LHCN-M2 (cell line): ENCODE measurements at regions not wholly inside any gene's neighbourhood (a gene's known extent, or its start where the extent isn't known, plus 50 kb on each side); places are given as distances from the start of the nearest gene placed in this dataset.
A peak's percentile ranks its signal among the peaks of the same experiment; 100 is the strongest.

Experiments
- DNase-seq: peaks from one replicate; pipeline ENCODE4 v3.0.0-alpha.2; 2012; ENCODE audit warnings: low read depth

DNA sequence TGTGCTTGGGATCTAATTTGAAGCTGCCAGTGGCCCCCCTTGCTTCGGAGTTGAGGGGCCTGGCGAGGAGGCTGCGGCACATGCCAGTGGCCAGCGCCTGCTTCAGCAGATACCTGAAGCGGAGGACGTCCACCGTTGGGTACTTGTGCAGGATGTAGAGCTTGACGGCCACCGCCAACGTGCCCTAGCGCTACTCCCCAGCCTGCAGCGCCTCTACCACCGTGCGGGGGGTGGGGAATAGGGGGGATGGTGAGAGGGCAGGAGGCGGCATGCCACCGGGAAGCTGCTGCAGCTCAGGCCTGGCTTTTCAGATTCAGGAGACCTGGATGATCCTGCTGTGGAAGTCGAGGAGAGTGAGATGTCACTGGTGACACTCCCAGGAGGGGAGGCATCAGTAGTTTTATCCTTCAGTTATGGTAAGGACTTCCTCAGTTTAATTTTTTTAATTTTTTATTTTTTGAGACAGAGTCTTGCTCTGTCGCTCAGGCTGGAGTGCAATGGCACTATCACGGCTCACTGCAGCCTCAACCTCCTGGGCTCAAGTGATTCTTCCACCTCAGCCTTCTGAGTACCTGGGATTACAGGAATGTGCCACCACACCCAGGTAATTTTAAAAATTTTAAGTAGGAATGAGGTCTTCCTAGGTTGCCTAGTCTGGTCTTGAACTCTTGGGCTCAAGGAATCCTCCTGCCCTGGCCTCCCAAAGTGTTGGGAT, 150.6 kb upstream of the FRMD4B start:
- no peak for DNase-seq

GRCh38 chr3:69535613-69536012, 149.7 kb upstream of the FRMD4B start:
- DNase-seq = no peak

DNA sequence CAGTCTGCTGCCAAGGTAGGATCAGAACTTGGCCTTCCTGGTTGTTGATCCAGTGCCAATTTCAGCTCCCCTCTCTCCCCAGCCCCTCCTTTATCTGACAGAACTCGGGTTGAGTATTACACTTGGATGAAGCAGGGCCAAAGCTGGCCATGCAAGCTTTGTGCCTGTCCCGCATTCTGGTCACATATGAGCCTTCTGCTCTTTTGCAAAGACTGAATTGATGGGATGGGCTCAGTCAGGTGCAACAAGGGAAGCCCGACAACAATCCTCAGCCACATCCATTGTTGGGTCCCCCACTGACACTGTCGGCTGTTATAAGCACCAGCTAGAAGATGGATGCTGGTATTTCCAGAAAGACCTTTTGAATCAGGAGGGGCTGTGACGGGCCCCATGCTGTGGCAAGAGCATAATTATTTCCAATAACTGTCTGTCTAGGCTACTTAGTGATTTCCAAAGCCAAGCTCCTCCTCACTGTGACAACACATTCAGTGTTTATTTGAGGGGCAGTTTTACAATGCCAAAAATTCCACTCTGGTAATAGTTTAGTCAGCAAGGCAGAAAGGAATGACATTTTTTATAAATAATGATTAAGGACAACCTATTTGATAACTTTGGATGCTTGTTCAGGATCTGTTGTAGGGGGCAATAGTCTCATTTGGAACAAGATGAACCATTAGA, 146.8 kb upstream of the FRMD4B start:
- no peak for DNase-seq

GRCh38 chr3:69531576-69532546, 146.0 kb upstream of the FRMD4B start:
- no peak for DNase-seq

DNA sequence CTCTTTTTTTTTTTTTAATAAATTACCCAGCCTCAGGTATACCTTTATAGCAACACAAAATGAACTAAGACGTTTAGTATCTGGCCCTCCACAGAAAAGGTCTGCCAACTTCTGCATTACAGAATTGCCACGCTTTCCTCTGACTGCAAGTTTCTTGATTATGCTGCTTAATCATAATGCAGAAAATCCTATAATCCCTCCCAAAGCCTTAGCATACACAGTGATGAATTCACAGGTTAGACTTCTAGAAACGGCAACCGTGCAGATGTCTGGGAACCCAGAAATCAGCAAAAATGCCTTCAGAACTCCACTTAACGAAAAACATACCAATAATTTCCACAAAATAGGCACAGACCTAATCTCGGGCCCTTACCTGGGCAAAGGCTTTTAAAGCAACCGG, 144.7 kb upstream of the FRMD4B start:
- no peak for DNase-seq

DNA sequence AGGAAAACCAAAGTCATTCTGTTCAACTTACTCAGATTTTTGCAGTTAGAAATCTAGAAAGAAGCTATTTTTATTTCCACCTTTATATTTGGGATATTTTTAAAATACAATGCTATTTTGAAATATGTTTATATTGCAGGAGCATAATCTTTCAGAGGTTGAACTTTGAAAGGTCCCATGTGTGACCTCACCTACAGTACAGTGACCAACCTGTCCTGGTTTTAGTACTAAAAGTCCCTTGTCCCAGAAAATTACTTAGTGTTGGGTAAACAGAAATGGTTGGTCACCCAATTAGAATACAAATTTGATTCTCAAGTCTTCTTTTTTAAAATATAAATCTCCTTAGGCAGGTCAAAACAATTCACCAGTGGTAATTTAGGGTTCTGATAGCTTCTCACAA, 141.6 kb upstream of the FRMD4B start:
- DNase-seq = no peak

DNA sequence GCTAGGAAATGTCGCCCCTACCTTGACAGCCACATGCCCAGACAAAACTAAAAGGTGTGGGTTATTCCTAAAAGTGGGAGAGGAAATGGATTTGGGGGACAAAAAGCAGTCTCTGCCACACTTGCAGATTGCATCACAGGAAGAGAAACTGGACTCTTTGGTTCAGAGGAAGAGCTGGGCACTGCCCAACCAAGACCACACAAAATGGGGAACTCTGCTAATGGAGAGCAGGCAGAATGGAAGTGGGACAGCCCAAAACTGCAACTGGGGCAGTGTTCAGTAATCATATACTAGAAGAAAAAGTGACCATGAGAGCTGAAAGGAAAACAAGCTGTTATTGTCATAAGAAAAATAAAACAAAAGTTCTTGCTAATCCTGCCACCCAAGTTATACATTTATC, 138.9 kb upstream of the FRMD4B start:
- DNase-seq = no peak

DNA sequence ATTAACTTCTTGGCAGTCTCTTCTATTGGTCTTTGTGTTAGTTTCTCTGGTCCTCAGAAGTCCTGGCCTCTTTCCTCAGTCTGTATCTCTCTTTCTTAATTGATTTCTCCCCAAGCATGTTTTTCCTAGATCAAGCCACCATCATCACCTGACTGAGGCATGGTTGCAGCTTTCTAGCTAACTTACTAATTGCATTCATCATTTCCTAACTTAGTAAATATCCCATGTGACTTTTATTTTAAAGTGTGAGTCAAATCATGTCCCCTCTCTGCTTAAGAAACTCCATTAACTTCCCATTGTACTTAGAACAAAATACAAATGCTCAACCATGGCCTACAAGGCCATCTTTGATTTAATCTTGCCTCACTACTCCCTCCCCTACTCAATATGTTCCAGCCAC, 135.4 kb upstream of the FRMD4B start:
- DNase-seq = no peak

DNA sequence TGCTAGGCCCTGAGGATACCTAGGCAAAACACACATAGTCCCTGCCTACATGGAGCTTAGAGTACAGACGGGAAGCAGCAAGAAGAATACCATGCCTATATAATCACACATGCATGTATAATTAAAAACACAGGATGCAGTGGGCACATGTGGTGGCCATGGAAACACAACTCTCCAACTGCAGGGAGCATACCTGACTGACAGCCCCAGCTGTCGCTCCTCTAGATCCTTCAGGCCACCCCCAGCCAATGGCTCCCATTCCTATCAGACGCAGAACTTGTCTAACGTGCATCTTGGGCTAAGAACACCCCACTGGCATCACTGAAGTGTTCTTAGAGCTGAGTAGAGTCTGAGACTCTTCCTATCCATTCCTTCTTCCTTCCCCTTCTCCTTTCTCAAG, 125.5 kb upstream of the FRMD4B start:
- no peak for DNase-seq

- no peak for DNase-seq
These were observed 124.7 kb upstream of the FRMD4B start for GRCh38 chr3:69510481-69511030.

GRCh38 chr3:69509288-69509687, 123.4 kb upstream of the FRMD4B start:
- DNase-seq = no peak

- peak; percentile 13 for DNase-seq
These were observed 120.0 kb upstream of the FRMD4B start for GRCh38 chr3:69505770-69506407.

DNA sequence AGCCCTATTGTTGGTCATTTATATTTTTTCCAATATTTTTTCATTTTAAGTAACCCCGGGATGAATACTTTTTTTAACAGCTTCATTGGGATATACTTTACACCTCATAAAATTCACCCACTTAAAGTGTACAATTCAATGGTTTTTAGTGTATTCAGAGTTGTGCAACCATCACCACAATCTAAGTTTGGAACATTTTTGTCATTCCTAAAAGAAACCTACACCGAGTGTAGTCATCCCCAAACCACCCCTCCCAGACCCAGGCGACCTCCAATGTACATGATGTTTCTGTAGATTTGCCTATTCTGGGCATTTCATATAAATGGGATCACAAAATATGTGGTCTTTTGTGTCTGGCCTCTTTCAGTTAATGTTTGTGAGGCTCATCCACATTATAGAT, 118.3 kb upstream of the FRMD4B start:
- peak; percentile 44 for DNase-seq

- no peak for DNase-seq
These were observed 114.7 kb upstream of the FRMD4B start for GRCh38 chr3:69500604-69501003.

DNA sequence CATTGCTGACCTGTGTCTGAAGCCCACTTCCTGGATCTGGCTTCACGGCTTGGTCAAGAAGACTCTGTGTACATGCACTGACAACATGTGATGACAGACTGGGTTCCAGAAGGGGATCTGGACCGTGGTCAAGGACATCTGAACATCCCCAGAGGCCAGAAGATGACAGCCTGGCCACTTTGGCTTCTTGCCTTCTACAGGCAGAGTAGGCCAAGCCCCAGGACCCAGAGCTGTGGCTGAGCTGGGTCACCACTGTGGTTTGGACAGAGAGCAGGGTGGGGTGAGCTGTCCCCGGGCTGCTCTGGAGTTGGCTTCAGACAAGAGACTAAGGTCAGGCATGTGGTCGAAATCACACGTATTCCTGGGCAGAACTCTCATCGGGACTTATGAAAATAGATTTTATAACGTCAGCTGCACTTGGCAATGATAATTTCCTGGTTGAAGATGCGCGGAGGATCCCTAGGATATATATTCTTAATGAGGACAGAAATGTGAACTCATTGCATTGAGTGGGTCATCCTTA, 114.1 kb upstream of the FRMD4B start:
- peak; percentile 38 for DNase-seq

DNA sequence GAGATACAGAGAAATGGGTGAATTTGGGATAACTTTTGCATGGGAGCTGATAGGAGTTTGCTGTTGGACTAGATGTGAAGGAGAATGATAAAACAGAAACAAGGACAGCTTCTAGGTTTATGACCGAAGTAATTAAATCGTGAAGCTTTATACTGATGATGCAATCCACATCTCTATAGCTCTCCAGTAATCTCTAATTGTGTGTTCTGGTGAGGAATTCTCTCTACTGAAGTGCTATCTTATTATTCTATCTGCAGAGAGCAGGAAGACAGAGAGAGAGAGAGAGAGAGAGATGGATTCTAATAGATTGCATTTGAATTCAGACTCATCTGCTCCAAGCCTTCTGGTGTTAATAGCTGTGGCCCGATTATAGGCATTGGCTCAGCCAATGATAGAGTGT, 113.5 kb upstream of the FRMD4B start:
- DNase-seq = no peak

GRCh38 chr3:69496856-69497255, 111.0 kb upstream of the FRMD4B start:
- DNase-seq = no peak

DNA sequence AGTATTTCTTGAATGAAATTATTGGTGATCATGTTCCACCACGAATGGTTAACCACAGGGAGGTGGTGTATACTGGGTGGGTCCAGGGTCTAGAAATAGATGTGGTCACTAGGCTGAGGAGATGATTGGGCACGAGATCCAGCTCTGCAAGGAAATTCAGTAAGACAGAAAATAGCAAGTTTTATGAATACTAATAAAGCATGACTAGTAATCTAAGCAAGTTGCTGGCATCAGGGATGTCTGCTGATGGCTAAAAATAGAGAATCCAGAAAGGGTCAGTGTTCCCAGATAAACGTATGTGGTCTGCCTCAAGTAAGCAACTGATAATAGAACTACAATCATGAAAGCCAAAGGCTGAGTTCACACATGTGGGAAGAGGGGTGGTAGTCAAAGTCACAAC, 108.3 kb upstream of the FRMD4B start:
- no peak for DNase-seq

GRCh38 chr3:69493157-69493556, 107.3 kb upstream of the FRMD4B start:
- DNase-seq = no peak

DNA sequence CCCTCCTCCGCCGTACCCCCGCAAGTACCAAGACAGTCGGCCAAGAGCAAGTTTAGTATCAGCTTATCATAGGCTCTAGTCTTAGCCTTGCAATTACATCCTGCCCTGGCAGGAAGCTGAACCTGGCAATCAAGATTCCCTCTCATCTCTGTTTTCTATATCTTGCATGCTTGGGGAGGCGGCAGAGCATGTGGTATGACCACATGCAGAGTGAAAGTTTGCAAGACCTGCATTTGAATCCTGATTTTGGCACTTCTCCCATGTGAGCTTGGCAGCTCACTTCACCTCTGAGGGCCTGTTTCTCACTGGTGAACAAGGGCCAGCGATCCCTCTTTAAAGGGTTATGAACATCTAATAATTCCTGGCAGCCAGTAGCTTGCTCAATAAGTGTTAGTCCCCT, 106.1 kb upstream of the FRMD4B start:
- no peak for DNase-seq

DNA sequence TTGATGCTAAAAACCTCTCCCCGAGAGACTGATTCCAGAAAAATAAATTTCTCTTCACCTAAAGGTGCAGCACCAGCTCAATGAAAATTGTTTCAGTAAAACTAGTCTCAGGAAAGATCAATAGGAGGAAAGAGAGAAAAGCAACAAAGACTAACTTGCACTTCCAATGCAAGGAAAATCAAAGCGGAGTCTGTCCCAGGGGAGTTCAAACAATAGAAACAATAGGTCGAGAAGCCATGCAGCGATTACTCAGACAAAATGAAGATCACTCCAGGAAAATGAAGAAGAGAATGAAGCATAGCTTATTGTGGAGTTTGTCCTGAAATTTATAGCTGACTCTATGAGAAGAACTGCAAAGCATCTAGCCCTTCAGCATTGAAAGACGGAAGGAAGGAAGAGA, 105.1 kb upstream of the FRMD4B start:
- DNase-seq = no peak
